PC-3 (cell line): ENCODE measurements at regions not wholly inside any gene's neighbourhood (a gene's known extent, or its start where the extent isn't known, plus 50 kb on each side); places are given as distances from the start of the nearest gene placed in this dataset.

Experiments used
- EZH2 ChIP-seq: fragments of 300-600 bp; sonication (generic); IDR thresholded peaks from one replicate; pipeline ENCODE4 v1.6.1; 2017; ENCODE audit warnings: antibody characterized with exemption, mild to moderate bottlenecking, low read length; ENCODE audit not compliant: unreplicated experiment
- EZH2phosphoT487 ChIP-seq: fragments of 300-600 bp; sonication (generic); IDR thresholded peaks from 2 replicates; pipeline ENCODE4 v1.6.1; 2018; ENCODE audit warnings: mild to moderate bottlenecking, antibody characterized with exemption, low read length, borderline replicate concordance
- TF ChIP-seq, protein P1 (sequence below): fragments of 300-600 bp; sonication (generic); conservative IDR thresholded peaks from 2 replicates; pipeline ENCODE4 v1.5.1; 2017; ENCODE audit warnings: antibody characterized with exemption, low read depth, mild to moderate bottlenecking, low read length

DNA sequence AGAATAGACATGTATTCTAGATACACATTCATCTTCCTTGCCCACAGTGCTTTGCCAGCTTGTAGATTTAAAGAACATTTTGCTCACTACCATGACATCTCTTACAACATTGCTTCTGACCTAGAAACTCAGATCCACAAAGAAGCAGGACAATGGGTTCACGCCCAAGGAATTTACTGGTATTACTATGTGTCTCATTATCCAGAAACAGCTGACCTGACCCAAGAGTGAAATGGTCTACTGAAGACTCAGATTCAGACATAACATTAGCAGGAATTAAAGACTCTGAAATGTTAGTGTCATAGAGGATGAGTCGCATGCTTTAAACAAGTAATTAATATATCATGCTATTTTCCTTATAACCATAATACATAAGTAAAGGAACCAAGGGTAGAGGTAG, 731.4 kb downstream of the GALC start:
- TF ChIP-seq, protein P1, sequence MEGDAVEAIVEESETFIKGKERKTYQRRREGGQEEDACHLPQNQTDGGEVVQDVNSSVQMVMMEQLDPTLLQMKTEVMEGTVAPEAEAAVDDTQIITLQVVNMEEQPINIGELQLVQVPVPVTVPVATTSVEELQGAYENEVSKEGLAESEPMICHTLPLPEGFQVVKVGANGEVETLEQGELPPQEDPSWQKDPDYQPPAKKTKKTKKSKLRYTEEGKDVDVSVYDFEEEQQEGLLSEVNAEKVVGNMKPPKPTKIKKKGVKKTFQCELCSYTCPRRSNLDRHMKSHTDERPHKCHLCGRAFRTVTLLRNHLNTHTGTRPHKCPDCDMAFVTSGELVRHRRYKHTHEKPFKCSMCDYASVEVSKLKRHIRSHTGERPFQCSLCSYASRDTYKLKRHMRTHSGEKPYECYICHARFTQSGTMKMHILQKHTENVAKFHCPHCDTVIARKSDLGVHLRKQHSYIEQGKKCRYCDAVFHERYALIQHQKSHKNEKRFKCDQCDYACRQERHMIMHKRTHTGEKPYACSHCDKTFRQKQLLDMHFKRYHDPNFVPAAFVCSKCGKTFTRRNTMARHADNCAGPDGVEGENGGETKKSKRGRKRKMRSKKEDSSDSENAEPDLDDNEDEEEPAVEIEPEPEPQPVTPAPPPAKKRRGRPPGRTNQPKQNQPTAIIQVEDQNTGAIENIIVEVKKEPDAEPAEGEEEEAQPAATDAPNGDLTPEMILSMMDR = no peak
- TF ChIP-seq EZH2 (no peak), EZH2phosphoT487 (no peak)
